Caki2 (cell line): ENCODE measurements at regions not wholly inside any gene's neighbourhood (a gene's known extent, or its start where the extent isn't known, plus 50 kb on each side); places are given as distances from the start of the nearest gene placed in this dataset.
"Not testable (repeated sequence)": the region's sequence is repeated elsewhere in the genome, so short reads cannot be mapped to it uniquely, and the experiment has no call there.

Experiments used
- DNase-seq: peaks from one replicate; pipeline ENCODE4 v3.0.0-alpha.2; 2015; ENCODE audit warnings: low read depth
- in situ Hi-C: cut with HindIII; loops from 2 replicates; pipeline ENCODE4 v1.10.0; 2016; ENCODE audit warnings: low sequenced_read_pairs, low pct_unique_long_range_greater_than_20kb, mixed read lengths

DNA sequence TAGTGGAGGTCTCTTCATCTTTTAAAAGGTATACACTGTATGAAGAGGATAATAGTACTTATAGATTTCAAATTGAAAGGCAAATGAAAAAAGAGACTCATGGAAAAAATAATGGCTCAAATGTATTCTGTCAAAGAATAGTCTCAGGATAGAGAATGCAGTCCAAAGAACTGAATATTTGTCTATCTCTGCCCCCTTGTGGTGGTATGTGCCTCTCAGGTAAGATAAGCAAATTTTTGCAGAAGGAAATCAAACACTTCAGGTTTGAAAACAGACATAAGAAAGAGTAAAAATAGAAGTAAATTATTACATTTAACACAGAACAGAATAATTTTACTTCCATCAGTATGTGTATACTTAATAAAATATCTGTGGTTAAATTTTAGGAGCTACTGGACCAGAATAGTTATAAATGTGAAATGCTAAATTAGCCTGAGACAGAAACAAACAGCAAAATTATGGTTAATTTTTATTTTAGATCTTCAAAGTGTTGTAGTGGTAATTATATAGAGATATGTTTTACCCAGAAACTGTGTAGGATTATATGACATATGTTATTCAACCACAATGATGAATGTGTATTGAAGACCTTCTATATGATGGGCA, 164.4 kb upstream of the PALMD start:
- in situ Hi-C loops, result no loop called here
- peak; percentile 15 for DNase-seq

DNA sequence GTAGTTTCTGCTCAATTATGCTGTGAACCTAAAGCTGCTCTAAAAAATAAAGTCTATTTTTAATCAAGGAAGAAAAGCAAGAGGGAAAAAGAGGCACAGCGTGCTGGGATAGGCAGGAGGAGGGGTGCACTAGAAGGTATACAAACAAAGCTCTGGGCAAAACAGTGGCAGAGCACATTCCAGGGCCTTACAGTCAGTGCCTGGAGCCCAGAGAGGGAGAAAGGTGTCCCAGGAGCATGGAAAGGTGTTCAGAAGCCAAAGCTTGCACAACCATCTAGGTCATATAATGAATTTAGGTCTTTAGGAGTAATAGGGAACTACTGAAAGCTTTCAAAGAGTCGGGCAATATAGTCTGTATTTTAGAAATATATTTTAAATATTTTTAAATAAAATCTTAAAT, 163.6 kb upstream of the PALMD start:
- no peak for DNase-seq
- in situ Hi-C loops, result no loop called here

DNA sequence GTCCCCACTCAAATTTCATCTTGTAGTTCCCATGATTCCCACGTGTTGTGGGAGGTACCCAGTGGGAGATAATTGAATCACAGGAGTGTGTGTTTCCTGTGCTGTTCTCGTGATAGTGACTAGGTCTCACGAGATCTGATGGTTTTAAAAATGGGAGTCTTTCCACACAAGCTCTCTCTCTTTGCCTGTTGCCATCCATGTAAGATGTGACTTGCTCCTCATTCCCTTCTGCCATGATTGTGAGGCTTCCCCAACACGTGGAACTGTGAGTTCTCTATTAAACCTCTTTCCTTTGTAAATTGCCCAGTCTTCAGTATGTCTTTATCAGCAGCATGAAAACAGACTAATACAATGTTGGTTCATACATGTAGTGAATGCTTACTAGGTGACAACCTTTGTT, 163.2 kb upstream of the PALMD start:
- in situ Hi-C loops, result no loop called here

DNA sequence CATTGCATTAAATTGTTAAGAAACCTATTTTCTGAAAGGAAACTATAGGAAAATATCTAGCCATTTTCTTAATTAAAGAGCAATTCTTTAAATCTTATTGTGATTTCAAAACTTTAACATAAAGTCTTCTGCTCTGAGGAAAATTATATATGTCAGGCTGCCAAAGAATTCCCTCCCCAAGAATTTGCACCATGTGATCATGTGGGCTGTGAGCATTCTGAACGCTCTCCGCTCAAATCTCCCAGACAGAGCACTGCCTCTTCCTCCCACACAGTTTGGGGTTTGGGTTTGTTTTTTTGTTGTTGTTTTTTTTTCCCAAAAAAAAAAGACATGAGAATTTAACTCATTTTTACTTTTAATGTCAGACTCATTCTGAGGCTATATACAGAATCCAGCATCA, 155.9 kb upstream of the PALMD start:
- in situ Hi-C loops, result no loop called here

More for the DNA sequence above, 163.2 kb upstream of the PALMD start:
- DNase-seq, result no peak

DNA sequence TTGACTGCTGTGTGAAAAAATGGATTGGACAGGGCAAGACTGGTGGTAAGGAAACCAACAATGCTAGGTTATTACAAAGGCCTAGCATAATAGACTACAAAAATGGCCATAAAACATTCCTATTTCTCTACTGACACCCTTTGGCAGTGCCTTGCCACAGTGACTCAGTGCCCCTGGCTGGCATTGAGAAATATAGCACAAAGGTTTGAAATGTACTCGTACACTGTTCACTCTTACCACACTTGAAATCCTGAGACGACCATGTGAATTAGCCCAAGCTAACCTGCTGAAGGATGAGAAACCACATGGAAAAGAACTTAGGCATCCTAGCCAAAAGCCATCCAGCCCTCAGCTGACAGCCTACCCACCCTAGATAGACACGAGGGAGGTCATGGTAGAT, 149.8 kb upstream of the PALMD start:
- in situ Hi-C loops, result no loop called here
- DNase-seq, result no peak

More for the DNA sequence above, 155.9 kb upstream of the PALMD start:
- DNase-seq, result no peak

DNA sequence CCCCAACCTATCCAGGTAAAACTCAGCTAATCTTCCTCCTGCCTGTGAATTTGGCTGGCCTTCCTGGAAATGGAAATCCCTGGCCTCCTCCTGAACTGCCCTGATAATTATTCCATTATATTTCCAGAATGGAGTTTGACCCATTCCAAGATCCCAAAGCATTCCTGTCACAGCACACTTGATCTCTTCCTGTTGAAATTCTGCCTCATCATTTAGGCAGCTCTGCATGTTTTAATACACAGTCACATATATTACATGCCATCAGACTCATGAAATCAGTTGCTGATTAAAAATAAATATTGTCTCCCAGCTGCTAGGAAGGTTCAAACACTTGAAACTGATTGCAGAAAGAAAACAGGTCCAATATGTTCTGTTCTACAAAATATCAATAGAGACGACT, 148.2 kb upstream of the PALMD start:
- in situ Hi-C loops, result no loop called here
- DNase-seq, result no peak

DNA sequence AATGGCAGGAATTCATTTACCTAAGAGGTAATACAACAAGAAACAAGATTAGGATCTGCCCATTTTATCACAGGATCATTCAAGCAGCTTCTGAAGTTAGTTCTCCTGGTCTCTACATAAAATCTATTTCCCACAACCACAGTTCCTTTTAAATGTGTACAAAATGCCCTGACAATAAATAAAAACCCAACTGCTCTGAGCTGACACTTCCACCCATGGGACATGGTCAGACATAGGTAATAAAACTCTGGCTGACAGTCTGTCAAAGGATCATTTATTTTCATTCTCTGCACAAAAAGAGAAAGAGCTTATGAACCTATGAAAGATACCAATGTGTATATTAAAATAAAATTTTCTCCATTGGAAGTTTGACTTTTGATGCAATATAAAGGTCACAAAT, 145.4 kb upstream of the PALMD start:
- in situ Hi-C loops, result no loop called here
- DNase-seq, result no peak

DNA sequence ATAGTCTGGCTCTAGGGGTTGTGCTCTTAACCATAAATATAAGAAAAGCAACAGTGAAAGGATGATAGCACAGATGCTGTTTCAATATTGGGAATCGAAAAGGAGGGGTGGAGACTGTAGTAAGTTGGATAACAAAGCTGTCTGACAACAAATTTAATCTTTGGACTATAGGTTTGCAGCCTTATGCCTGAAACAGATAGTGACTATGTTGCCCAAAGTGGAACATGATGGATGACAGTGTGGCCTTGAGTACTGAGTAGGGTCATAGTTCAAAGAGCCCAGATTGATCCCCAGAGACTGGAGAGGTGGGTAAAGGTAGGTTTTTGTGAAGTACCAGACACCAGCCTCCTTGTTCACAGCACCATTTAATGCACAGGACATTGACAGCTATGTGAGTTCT, 144.0 kb upstream of the PALMD start:
- in situ Hi-C loops, result no loop called here
- DNase-seq, result no peak

DNA sequence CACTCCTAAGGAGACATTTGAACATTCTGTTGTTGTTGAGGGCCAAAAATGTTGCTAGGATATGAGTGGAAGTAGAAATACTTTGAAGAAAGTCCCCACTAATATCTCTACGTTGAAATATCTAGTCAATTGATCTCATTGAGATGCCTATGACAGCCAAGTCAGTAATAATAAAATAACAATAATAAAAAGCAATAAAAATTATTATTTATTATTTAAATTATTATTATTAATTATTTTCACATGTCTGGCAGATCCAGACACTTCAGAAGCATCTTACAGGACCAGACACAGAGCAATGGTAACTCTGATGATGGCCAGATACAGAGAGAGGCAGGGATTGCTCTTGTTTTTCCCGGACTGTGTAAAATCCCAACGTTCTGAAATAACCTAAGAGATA, 143.5 kb upstream of the PALMD start:
- in situ Hi-C loops, result no loop called here
- DNase-seq, result no peak

DNA sequence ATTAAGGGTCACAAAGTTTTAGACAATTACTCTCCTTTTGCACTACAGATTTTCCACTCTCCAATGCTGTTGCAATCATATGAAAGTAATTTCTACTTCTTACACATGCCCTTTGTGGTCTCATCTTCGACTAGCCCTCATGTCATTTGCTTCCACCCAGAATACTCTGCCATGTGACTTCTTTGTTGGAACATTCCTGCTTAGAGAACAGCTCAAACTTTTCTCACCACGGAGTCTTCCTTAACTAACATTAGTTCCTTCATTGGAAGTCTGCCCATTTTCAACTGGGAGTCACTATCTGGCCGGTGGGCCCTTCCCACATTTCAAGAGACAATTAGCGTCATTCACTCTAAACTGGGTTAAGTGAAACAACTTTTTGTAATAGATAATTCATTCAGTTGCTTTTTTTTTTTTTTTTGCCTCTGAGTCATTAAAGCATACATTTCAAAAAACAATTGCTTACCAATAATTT, 142.6 kb upstream of the PALMD start:
- no peak for DNase-seq
- in situ Hi-C loops, result no loop called here

DNA sequence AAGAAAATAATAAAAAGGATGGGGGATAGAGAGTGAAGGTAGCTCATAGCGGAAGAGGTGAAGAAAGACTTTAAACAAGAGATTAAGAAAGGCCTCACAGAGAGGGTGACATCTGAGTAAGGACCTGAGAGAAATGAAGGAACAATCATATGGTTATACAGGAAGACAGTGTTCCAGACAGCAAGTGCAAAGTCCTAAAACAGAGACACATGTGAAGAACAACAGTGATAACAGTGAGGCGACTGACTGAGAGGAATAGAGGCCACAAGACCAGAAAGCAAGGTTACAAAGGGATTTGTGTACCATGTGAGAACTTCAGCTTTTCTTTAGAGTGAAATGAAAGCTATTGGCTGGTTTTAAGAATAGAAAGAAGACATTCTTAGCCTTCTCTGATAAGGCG, 141.6 kb upstream of the PALMD start:
- DNase-seq, result no peak
- in situ Hi-C loops, result no loop called here

DNA sequence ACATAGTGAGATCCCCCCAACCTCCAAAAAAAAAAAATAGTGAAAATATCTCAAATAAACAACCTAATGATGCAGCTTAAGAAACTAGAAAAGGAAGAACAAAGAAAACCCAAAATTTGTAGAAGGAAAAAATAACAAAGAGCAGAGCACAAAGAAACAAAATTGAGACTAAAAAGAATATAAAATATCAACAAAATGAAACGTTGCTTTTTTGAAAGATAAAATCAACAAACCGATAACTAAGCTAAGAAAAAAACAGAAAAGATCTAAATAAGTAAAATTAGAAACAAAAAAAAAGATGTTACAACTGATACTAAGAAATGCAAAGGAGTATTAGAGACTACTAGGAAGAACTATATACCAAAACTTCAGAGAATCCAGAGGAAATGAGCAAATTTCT, 139.3 kb upstream of the PALMD start:
- no peak for DNase-seq
- in situ Hi-C loops, result no loop called here

DNA sequence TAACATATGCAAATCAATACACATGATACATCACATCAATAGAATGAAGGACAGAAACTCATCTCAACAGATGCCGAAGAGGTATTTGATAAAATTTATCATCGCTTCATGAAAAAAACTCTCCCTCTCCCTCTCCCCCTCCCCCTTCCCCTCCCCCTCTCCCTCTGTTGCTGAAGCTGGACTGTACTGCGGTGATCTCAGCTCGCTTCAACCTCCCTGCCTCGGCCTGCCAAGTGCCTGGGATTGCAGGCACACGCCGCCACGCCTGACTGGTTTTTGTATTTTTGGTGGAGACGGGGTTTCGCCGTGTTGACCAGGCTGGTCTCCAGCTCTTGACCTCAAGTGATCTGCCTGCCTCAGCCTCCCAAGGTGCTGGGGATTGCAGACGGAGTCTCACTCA, 138.5 kb upstream of the PALMD start:
- in situ Hi-C loops, result not testable (repeated sequence)

DNA sequence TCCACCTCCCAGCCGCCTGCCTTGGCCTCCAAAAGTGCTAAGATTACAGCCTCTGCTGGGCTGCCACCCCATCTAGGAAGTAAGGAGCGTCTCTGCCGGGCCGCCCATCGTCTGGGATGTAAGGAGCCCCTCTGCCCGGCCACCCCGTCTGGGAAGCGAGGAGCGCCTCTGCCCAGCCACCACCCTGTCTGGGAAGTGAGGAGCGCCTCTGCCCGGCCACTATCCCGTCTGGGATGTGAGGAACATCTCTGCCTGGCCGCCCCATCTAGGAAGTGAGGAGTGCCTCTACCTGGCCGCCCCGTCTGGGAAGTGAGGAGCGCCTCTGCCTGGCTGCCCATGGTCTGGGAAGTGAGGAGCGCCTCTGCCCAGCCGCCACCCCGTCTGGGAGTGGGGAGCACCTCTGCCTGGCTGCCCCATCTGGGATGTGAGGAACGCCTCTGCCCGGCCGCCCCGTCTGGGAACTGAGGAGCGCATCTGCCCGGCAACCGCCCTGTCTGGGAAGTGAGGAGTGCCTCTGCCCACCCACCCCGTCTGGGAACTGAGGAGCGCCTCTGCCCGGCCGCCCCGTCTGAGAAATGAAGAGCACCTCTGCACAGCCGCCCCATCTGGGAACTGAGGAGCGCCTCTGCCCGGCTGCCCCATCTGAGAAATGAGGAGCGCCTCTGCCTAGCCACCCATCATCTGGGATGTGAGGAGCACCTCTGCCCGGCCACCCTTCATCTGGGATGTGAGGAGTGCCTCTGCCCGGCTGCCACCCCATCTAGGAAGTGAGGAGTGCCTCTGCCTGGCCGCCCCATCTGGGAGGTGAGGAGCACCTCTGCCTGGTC, 137.8 kb upstream of the PALMD start:
- no peak for DNase-seq
- in situ Hi-C loops, result no loop called here

More for the DNA sequence above, 138.5 kb upstream of the PALMD start:
- not testable (repeated sequence) for DNase-seq

DNA sequence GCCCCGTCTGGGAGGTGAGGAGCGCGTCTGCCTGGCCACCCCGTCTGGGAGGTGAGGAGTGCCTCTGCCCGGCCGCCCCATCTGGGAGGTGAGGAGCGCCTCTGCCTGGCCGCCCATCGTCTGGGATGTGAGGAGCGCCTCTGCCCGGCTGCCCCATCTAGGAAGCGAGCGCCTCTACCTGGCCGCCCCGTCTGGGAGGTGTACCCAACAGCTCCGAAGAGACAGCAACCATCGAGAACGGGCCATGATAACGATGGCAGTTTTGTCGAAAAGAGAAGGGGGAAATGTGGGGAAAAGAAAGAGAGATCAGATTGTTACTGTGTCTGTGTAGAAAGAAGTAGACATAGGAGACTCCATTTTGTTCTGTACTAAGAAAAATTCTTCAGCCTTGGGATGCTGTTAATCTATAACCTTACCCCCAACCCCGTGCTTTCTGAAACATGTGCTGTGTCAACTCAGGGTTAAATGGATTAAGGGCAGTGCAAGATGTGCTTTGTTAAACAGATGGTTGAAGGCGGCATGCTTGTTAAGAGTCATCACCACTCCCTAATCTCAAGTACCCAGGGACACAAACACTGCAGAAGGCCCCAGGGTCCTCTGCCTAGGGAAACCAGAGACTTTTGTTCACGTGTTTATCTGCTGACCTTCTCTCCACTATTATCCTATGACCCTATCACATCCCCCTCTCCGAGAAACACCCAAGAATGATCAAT, 137.0 kb upstream of the PALMD start:
- in situ Hi-C loops, result not testable (repeated sequence)

DNA sequence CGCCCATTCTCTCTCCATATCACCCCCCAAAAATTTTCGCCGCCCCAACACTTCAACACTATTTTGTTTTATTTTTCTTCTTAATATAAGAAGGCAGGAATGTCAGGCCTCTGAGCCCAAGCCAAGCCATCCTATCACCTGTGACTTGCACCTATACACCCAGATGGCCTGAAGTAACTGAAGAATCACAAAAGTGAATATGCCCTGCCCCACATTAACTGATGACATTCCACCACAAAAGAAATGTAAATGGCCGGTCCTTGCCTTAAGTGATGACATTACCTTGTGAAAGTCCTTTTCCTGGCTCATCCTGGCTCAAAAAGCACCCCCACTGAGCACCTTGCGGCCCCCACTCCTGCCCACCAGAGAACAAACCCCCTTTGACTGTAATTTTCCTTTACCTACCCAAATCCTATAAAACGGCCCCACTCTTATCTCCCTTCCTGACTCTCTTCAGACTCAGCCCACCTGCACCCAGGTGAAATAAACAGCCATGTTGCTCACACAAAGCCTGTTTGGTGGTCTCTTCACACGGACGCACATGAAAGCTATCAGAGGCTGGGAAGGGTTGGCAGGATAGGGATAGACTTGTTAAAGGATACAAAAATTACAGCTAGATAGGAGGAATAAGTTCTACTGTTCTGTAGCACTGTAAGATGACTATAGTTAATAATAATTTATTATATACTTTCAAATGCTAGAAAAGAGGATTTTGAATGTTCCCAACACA, 130.9 kb upstream of the PALMD start:
- DNase-seq, in situ Hi-C loops: not testable (repeated sequence)

More for the DNA sequence above, 137.0 kb upstream of the PALMD start:
- DNase-seq, result not testable (repeated sequence)

DNA sequence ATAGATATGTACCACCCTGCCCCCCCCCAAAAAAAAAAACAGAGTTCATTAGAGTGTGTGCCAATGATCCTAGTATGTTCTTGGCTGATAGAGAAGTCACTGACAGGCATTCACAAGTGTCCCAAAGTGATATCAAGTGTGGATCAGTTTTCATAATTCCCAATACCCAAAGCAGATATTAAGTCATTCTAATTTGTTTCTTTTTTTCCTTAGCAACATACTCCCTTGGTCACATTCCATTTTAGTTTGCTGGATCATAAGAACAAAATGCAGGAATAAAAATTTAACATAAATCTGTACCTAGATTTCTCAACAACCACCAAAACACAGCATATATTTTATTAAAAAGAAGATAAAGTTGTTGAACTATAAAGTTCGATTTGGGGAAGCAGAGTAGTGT, 129.8 kb upstream of the PALMD start:
- DNase-seq, result no peak
- in situ Hi-C loops, result no loop called here

DNA sequence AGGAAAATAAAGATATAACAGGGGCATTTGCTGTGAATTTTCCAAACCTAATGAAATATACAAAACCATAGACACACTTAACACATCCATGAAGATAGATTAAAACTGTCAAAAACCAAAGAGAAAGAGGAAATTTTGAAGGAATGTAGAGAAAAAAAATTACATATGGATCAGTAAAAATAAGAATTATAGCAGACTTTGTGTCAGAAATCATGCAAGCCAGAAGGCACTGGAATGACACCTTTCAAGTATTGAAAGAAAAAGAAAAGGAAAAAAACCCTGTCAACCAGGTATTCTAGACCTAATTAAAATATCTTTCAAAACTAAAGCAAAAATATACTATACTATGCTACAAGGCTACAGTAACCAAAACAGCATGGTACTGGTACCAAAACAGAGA, 125.8 kb upstream of the PALMD start:
- no peak for DNase-seq
- in situ Hi-C loops, result no loop called here

DNA sequence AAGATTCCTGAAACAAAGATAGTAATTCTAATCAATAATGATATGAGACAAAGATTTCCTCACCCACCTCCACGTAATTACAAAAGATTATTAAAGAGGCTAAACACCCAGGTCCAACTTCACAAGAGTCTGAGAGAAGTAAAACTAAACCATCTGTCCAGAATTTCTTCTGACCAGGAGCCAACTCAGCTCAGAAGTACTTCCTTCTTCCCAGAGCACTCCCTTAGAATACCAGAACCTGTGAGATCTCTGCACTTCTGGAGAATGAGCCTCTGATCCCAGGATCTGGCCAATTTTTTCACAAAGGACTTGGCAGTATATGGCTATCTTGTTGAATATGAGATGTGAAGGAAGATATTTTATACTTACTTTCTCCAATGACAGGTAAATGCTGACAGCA, 120.6 kb upstream of the PALMD start:
- no peak for DNase-seq
- in situ Hi-C loops, result no loop called here
